ENCODE measurements at regions not wholly inside any gene's neighbourhood (a gene's known extent, or its start where the extent isn't known, plus 50 kb on each side); places are given as distances from the start of the nearest gene placed in this dataset.
A peak's percentile ranks its signal among the peaks of the same experiment; 100 is the strongest.

GRCh38 chr2:120678251-120678650 lies 57.4 kb upstream of the GLI2 start:
- WGBS, 2 donors = 64 to 73% methylated on average over 6 of the region's 7 CpGs
- DNase-seq = peak in 1 of 2 donors; percentile 45

GRCh38 chr2:120678926-120679325 lies 56.7 kb upstream of the GLI2 start:
- H3K4me3 ChIP-seq (replicated peaks in 1 of 3) = no peak overlapping the region
- no peak for DNase-seq
- intact Hi-C loops (cut with DNase I) = loop anchor here (10.0 kb wide), 1 partner anchor 154 kb away; no protein-coding TSS in a partner anchor
- H3K36me3 ChIP-seq = no peaks in the 10 kb centered on the region
- no peaks in the 10 kb centered on the region for H3K27me3 ChIP-seq
- peaks cover 18 to 41% of the 10 kb centered on the region in 2 donors for H3K4me1 ChIP-seq
- no peaks in the 10 kb centered on the region for H3K9me3 ChIP-seq
- no peak for TF ChIP-seq CTCF (IDR thresholded peaks at IDR 0.05)
- no peak for TF ChIP-seq POLR2A (IDR thresholded peaks at IDR 0.05)
- WGBS, 2 donors = 64 to 71% methylated on average over 3 to 7 of the region's 7 CpGs
- peak overlapping the region in 2 of 3 donors; percentile 74 to 78 for H3K27ac ChIP-seq

More at GRCh38 chr2:120678251-120678650, 57.4 kb upstream of the GLI2 start:
- peaks cover 18 to 41% of the 10 kb centered on the region in 2 donors for H3K4me1 ChIP-seq
- no peaks in the 10 kb centered on the region for H3K9me3 ChIP-seq
- H3K27me3 ChIP-seq = no peaks in the 10 kb centered on the region
- intact Hi-C loops (cut with DNase I) = loop anchor here (10.0 kb wide), 1 partner anchor 153 kb away; no protein-coding TSS in a partner anchor
- peak overlapping the region; percentile 5 to 78 (median 74) for H3K27ac ChIP-seq
- no peaks in the 10 kb centered on the region for H3K36me3 ChIP-seq
- no peak overlapping the region for H3K4me3 ChIP-seq (replicated peaks in 1 of 3)
- TF ChIP-seq CTCF (IDR thresholded peaks at IDR 0.05) = no peak
- TF ChIP-seq POLR2A (IDR thresholded peaks at IDR 0.05) = no peak

- H3K4me1 ChIP-seq = peaks cover 18 to 41% of the 10 kb centered on the region in 2 donors
- 92 to 95% methylated on average over 5 to 9 of the region's 9 CpGs for WGBS, 2 donors
- no peaks in the 10 kb centered on the region for H3K9me3 ChIP-seq
- intact Hi-C loops (cut with DNase I) = loop anchor here (10.0 kb wide), 1 partner anchor 155 kb away; no protein-coding TSS in a partner anchor
- no peak overlapping the region for H3K4me3 ChIP-seq (replicated peaks in 1 of 3)
- no peaks in the 10 kb centered on the region for H3K27me3 ChIP-seq
- no peak for TF ChIP-seq POLR2A (IDR thresholded peaks at IDR 0.05)
- TF ChIP-seq CTCF (IDR thresholded peaks at IDR 0.05) = no peak
- no peak overlapping the region for H3K27ac ChIP-seq
- DNase-seq = no peak
- H3K36me3 ChIP-seq = no peaks in the 10 kb centered on the region
These were observed 56.1 kb upstream of the GLI2 start for GRCh38 chr2:120679526-120679925.

GRCh38 chr2:120680136-120680761 lies 55.4 kb upstream of the GLI2 start:
- Histone ChIP-seq H3K4me3 (replicated peaks in 1 of 3) (no peak overlapping the region), H3K9me3 (no peaks in the 10 kb centered on the region), H3K27me3 (no peaks in the 10 kb centered on the region), H3K4me1 (peaks cover 16 to 40% of the 10 kb centered on the region in 2 donors), H3K36me3 (no peaks in the 10 kb centered on the region), H3K27ac (no peak overlapping the region)
- TF ChIP-seq POLR2A (IDR thresholded peaks at IDR 0.05) (no peak), CTCF (IDR thresholded peaks at IDR 0.05) (peak in 5 of 6 experiments; percentile 42 to 91 (median 81))
- intact Hi-C loops (cut with DNase I) = loop anchor here (2.0 kb wide), 1 partner anchor 337 kb away; no protein-coding TSS in a partner anchor
- 35 to 70% methylated on average over 4 to 9 of the region's 18 CpGs for WGBS, 2 donors
- peak; percentile 87 to 91 for DNase-seq

- TF ChIP-seq CTCF (IDR thresholded peaks at IDR 0.05) (no peak), POLR2A (IDR thresholded peaks at IDR 0.05) (no peak)
- H3K27ac ChIP-seq = no peak overlapping the region
- WGBS, 2 donors = 59 to 67% methylated on average over 4 of the region's 4 CpGs
- DNase-seq = no peak
- H3K4me1 ChIP-seq = peaks cover 15 to 31% of the 10 kb centered on the region in 2 donors
- no peaks in the 10 kb centered on the region for H3K36me3 ChIP-seq
- intact Hi-C loops (cut with DNase I) = loop anchor here (2.0 kb wide), 1 partner anchor 338 kb away; no protein-coding TSS in a partner anchor
- no peaks in the 10 kb centered on the region for H3K9me3 ChIP-seq
- H3K4me3 ChIP-seq (replicated peaks in 1 of 3) = no peak overlapping the region
- no peaks in the 10 kb centered on the region for H3K27me3 ChIP-seq
These were observed 54.5 kb upstream of the GLI2 start for GRCh38 chr2:120681181-120681580.
